ENCODE measurements at regions not wholly inside any gene's neighbourhood (a gene's known extent, or its start where the extent isn't known, plus 50 kb on each side); places are given as distances from the start of the nearest gene placed in this dataset.

GRCh38 chr12:97272471-97272870, 190.1 kb upstream of the RMST start:
- Histone ChIP-seq H3K27me3 (no peaks in the 10 kb centered on the region), H3K36me3 (no peaks in the 10 kb centered on the region)
- TF ChIP-seq CTCF (IDR thresholded peaks at IDR 0.05; ENCODE audit: low read depth, low read length): no peak

GRCh38 chr12:97274386-97274785, 188.2 kb upstream of the RMST start:
- Histone ChIP-seq H3K27me3 (no peaks in the 10 kb centered on the region), H3K9me3 (no peaks in the 10 kb centered on the region), H3K4me1 (no peaks in the 10 kb centered on the region), H3K36me3 (no peaks in the 10 kb centered on the region), H3K4me3 (ENCODE audit: low read depth, low read length) (no peak overlapping the region)
- TF ChIP-seq CTCF (IDR thresholded peaks at IDR 0.05; ENCODE audit: low read depth, low read length): no peak
- DNase-seq: no peak

More at GRCh38 chr12:97272471-97272870, 190.1 kb upstream of the RMST start:
- no peaks in the 10 kb centered on the region for H3K4me1 ChIP-seq
- no peak overlapping the region for H3K4me3 ChIP-seq (ENCODE audit: low read depth, low read length)
- no peaks in the 10 kb centered on the region for H3K9me3 ChIP-seq
- DNase-seq: no peak

- Histone ChIP-seq H3K36me3 (no peaks in the 10 kb centered on the region), H3K4me1 (no peaks in the 10 kb centered on the region), H3K4me3 (ENCODE audit: low read depth, low read length) (no peak overlapping the region), H3K27me3 (no peaks in the 10 kb centered on the region), H3K9me3 (no peaks in the 10 kb centered on the region)
- no peak for DNase-seq
- TF ChIP-seq CTCF (IDR thresholded peaks at IDR 0.05; ENCODE audit: low read depth, low read length): no peak
Measured at GRCh38 chr12:97275256-97275655, 187.3 kb upstream of the RMST start.

- H3K9me3 ChIP-seq: no peaks in the 10 kb centered on the region
Measured at GRCh38 chr12:97275728-97276590, 186.6 kb upstream of the RMST start.

GRCh38 chr12:97276661-97277429, 185.8 kb upstream of the RMST start:
- no peaks in the 10 kb centered on the region for H3K9me3 ChIP-seq
- no peak overlapping the region for H3K4me3 ChIP-seq (ENCODE audit: low read depth, low read length)
- no peaks in the 10 kb centered on the region for H3K4me1 ChIP-seq
- DNase-seq: no peak
- no peaks in the 10 kb centered on the region for H3K27me3 ChIP-seq
- H3K36me3 ChIP-seq: no peaks in the 10 kb centered on the region
- TF ChIP-seq CTCF (IDR thresholded peaks at IDR 0.05; ENCODE audit: low read depth, low read length): no peak

More at GRCh38 chr12:97275728-97276590, 186.6 kb upstream of the RMST start:
- no peaks in the 10 kb centered on the region for H3K27me3 ChIP-seq
- H3K4me1 ChIP-seq: no peaks in the 10 kb centered on the region
- H3K36me3 ChIP-seq: no peaks in the 10 kb centered on the region
- H3K4me3 ChIP-seq (ENCODE audit: low read depth, low read length): no peak overlapping the region
- no peak for DNase-seq
- TF ChIP-seq CTCF (IDR thresholded peaks at IDR 0.05; ENCODE audit: low read depth, low read length): no peak

- no peaks in the 10 kb centered on the region for H3K4me1 ChIP-seq
- TF ChIP-seq CTCF (IDR thresholded peaks at IDR 0.05; ENCODE audit: low read depth, low read length): peak; percentile 34
- DNase-seq: peak; percentile 21
- H3K9me3 ChIP-seq: no peaks in the 10 kb centered on the region
- H3K27me3 ChIP-seq: no peaks in the 10 kb centered on the region
- no peak overlapping the region for H3K4me3 ChIP-seq (ENCODE audit: low read depth, low read length)
- no peaks in the 10 kb centered on the region for H3K36me3 ChIP-seq
Measured at GRCh38 chr12:97283297-97283696, 179.3 kb upstream of the RMST start.
